Vagina (tissue), 2 donors: ENCODE measurements at regions not wholly inside any gene's neighbourhood (a gene's known extent, or its start where the extent isn't known, plus 50 kb on each side); places are given as distances from the start of the nearest gene placed in this dataset.

Experiments used
- POLR2A ChIP-seq, 2 donors: fragments of 450-650 bp; IDR thresholded peaks; one replicate each; pipeline ENCODE4 v1.6.1; 2017; ENCODE audit warnings: antibody characterized with exemption in 2 of 2, mild to moderate bottlenecking in 2 of 2, moderate library complexity in 2 of 2
- TF ChIP-seq, protein P1 (sequence below), 3 experiments: fragments of 450-650 bp in 2 of 3; fragments of 200-600 bp in 1 of 3; sonication (generic) in 1 of 3; IDR thresholded peaks; one replicate each; pipeline ENCODE4 v1.5.1; 2017 to 2019; ENCODE audit warnings: antibody characterized with exemption in 3 of 3, mild to moderate bottlenecking in 2 of 3, moderate library complexity in 2 of 3

DNA sequence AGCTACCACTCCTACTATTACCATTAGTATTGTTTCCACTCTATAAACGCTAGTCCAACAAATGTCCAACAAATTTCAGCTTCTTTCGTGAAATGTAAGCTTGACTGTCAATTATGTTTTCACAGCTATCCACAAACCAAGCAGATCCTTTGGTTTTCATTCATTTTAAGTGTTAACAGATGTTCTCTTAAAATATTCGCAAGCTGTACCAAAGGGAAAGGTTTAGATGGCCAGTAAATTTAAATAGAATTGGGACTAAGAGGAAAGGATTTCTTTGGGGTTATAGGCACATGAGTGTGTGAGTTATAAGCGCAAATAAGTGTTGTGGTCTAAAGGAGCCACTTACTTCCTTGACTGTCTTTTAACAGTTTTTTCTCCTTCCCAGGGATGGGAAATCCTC, 136.8 kb upstream of the ADRA1B start:
- TF ChIP-seq, protein P1, sequence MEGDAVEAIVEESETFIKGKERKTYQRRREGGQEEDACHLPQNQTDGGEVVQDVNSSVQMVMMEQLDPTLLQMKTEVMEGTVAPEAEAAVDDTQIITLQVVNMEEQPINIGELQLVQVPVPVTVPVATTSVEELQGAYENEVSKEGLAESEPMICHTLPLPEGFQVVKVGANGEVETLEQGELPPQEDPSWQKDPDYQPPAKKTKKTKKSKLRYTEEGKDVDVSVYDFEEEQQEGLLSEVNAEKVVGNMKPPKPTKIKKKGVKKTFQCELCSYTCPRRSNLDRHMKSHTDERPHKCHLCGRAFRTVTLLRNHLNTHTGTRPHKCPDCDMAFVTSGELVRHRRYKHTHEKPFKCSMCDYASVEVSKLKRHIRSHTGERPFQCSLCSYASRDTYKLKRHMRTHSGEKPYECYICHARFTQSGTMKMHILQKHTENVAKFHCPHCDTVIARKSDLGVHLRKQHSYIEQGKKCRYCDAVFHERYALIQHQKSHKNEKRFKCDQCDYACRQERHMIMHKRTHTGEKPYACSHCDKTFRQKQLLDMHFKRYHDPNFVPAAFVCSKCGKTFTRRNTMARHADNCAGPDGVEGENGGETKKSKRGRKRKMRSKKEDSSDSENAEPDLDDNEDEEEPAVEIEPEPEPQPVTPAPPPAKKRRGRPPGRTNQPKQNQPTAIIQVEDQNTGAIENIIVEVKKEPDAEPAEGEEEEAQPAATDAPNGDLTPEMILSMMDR (IDR thresholded peaks at IDR 0.05), result no peak
- TF ChIP-seq POLR2A (IDR thresholded peaks at IDR 0.05), result no peak
